ENCODE measurements at regions not wholly inside any gene's neighbourhood (a gene's known extent, or its start where the extent isn't known, plus 50 kb on each side); places are given as distances from the start of the nearest gene placed in this dataset.
"Not testable (repeated sequence)": the region's sequence is repeated elsewhere in the genome, so short reads cannot be mapped to it uniquely, and the experiment has no call there.

DNA sequence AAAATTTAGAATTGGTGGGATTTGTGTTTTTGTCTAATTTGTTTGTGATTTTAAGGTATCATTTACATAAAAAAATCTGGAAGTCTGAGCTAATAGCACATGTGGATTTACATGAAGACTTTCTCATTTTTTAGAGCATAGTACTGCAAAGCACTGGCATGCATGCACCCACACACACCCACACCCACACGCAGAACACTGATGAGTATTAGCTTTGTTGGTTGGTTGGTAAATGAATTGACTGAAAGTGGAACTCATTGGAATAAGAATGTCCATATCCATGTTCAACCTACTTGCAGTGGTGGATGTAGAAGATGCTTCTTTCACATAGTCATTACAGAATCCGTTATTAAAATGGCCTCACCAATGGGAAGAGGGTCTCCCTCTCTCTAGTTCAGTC, 475.8 kb downstream of the PLCL1 start:
- Mint-ChIP-seq H3K36me3 (no peaks in the 10 kb centered on the region), H3K4me1 (no peaks in the 10 kb centered on the region), H3K9me3 (no peaks in the 10 kb centered on the region), H3K27me3 (peaks cover 17% of the 10 kb centered on the region), H3K27ac (no peak overlapping the region), H3K4me3 (no peak overlapping the region)
- ATAC-seq = no peak

DNA sequence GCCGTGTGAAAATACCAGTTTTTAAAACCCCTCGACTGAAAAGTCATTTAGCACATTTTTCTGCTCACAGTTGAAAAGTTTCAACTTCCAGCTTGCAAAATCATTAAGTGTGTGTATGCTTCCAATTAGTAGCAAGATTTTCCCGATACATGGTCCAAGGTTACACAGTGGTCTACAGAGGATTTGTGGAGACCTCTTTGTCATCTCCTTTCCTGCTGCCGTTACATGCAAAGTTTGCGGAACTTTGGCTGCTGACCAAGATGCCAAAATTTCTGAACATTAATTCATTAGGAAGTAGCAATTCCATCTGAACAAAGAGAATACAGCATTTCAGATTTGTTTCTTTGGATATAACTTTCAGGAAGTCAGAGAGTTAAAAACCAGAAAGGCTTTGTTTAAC, 474.6 kb downstream of the PLCL1 start:
- H3K4me3 Mint-ChIP-seq = no peak overlapping the region
- no peaks in the 10 kb centered on the region for H3K9me3 Mint-ChIP-seq
- H3K4me1 Mint-ChIP-seq = no peaks in the 10 kb centered on the region
- no peak for ATAC-seq
- no peaks in the 10 kb centered on the region for H3K36me3 Mint-ChIP-seq
- peaks cover 17% of the 10 kb centered on the region for H3K27me3 Mint-ChIP-seq
- no peak overlapping the region for H3K27ac Mint-ChIP-seq

DNA sequence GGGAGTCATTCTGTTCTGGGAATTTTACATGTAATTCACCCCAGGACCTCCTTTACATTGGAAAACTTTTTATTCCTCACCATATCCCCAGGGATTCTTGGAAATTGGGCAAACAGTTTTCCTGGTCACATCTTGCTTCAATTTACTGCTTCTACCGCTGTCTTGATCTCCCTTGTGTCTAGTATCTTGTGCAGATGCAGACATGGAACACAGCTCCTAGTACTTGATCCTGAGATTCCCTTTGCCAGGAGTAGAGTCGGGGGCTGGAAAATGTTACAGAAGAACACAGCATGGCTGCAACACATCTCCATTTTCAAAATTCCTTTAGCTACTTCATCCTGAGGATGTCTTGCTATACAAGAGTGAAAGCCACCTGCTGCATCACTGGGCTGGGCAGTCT, 472.8 kb downstream of the PLCL1 start:
- Mint-ChIP-seq H3K4me1 (no peaks in the 10 kb centered on the region), H3K4me3 (no peak overlapping the region), H3K9me3 (no peaks in the 10 kb centered on the region), H3K36me3 (no peaks in the 10 kb centered on the region), H3K27ac (no peak overlapping the region), H3K27me3 (peaks cover 15% of the 10 kb centered on the region)
- no peak for ATAC-seq

GRCh38 chr2:198273660-198274059, 469.3 kb downstream of the PLCL1 start:
- Mint-ChIP-seq H3K36me3 (no peaks in the 10 kb centered on the region), H3K9me3 (no peaks in the 10 kb centered on the region), H3K4me3 (no peak overlapping the region), H3K27ac (no peak overlapping the region), H3K4me1 (no peaks in the 10 kb centered on the region), H3K27me3 (no peaks in the 10 kb centered on the region)
- ATAC-seq = no peak

DNA sequence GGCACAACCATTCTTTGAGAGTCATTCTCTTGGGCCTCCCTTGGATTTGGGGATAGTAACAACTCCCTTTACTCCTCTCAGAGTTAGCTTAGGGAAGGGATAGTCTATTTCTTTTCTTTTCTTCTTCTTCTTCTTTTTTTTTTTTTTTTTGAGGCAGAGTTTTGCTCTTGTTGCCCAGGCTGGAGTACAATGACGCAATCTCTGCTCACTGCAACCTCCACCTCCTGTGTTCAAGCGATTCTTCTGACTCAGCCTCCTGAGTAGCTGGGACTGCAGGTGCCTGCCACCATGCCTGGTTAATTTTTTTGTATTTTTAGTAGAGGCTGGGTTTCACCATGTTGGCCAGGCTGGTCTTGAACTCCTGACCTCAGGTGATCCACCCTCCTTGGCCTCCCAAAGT, 465.8 kb downstream of the PLCL1 start:
- ATAC-seq, H3K9me3 Mint-ChIP-seq, H3K4me3 Mint-ChIP-seq, H3K27me3 Mint-ChIP-seq, H3K36me3 Mint-ChIP-seq, H3K4me1 Mint-ChIP-seq, H3K27ac Mint-ChIP-seq: not testable (repeated sequence)

- ATAC-seq = no peak
- H3K4me3 Mint-ChIP-seq = no peak overlapping the region
- H3K27ac Mint-ChIP-seq = no peak overlapping the region
- no peaks in the 10 kb centered on the region for H3K9me3 Mint-ChIP-seq
- H3K4me1 Mint-ChIP-seq = no peaks in the 10 kb centered on the region
- H3K36me3 Mint-ChIP-seq = no peaks in the 10 kb centered on the region
- H3K27me3 Mint-ChIP-seq = no peaks in the 10 kb centered on the region
These were observed 464.1 kb downstream of the PLCL1 start for GRCh38 chr2:198268519-198268918.

GRCh38 chr2:198259496-198259895, 455.1 kb downstream of the PLCL1 start:
- no peaks in the 10 kb centered on the region for H3K36me3 Mint-ChIP-seq
- peaks cover 12% of the 10 kb centered on the region for H3K27me3 Mint-ChIP-seq
- H3K9me3 Mint-ChIP-seq = no peaks in the 10 kb centered on the region
- H3K4me3 Mint-ChIP-seq = no peak overlapping the region
- no peaks in the 10 kb centered on the region for H3K4me1 Mint-ChIP-seq
- no peak overlapping the region for H3K27ac Mint-ChIP-seq
- no peak for ATAC-seq

- no peak overlapping the region for H3K27ac Mint-ChIP-seq
These were observed 450.2 kb downstream of the PLCL1 start for GRCh38 chr2:198254536-198255090.

GRCh38 chr2:198253995-198254394, 449.6 kb downstream of the PLCL1 start:
- no peak overlapping the region for H3K4me3 Mint-ChIP-seq
- H3K27ac Mint-ChIP-seq = no peak overlapping the region
- ATAC-seq = no peak
- no peaks in the 10 kb centered on the region for H3K9me3 Mint-ChIP-seq
- no peaks in the 10 kb centered on the region for H3K27me3 Mint-ChIP-seq
- no peaks in the 10 kb centered on the region for H3K36me3 Mint-ChIP-seq
- no peaks in the 10 kb centered on the region for H3K4me1 Mint-ChIP-seq

More at GRCh38 chr2:198254536-198255090, 450.2 kb downstream of the PLCL1 start:
- no peak for ATAC-seq
- H3K9me3 Mint-ChIP-seq = no peaks in the 10 kb centered on the region
- H3K27me3 Mint-ChIP-seq = no peaks in the 10 kb centered on the region
- H3K4me1 Mint-ChIP-seq = no peaks in the 10 kb centered on the region
- no peak overlapping the region for H3K4me3 Mint-ChIP-seq
- no peaks in the 10 kb centered on the region for H3K36me3 Mint-ChIP-seq

GRCh38 chr2:198252472-198252871, 448.1 kb downstream of the PLCL1 start:
- Mint-ChIP-seq H3K27me3 (no peaks in the 10 kb centered on the region), H3K27ac (no peak overlapping the region), H3K9me3 (no peaks in the 10 kb centered on the region), H3K4me1 (no peaks in the 10 kb centered on the region), H3K4me3 (no peak overlapping the region), H3K36me3 (no peaks in the 10 kb centered on the region)
- no peak for ATAC-seq

DNA sequence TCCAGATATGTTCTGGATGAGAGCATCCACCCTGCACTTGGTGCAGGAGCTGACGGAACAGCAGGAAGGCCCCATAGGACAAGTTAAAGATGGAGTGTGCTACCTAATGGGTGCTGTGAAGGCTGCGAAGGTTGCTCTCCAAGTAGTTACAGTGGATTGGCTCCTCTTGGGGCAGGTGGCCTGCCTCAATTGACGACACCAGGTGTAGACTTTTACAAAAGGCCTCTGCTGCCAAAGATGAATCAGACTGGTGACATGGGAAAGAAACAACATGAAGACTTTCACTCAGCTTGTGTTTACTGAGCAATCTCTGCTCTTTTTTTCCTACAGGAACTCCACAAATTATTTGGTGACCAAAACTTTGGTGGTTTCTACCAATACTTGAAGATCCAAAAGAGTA, 437.7 kb downstream of the PLCL1 start:
- Mint-ChIP-seq H3K27ac (no peak overlapping the region), H3K4me3 (no peak overlapping the region), H3K27me3 (no peaks in the 10 kb centered on the region), H3K36me3 (no peaks in the 10 kb centered on the region), H3K4me1 (no peaks in the 10 kb centered on the region), H3K9me3 (no peaks in the 10 kb centered on the region)
- ATAC-seq = no peak

GRCh38 chr2:198238429-198238828, 434.0 kb downstream of the PLCL1 start:
- Mint-ChIP-seq H3K4me3 (no peak overlapping the region), H3K36me3 (no peaks in the 10 kb centered on the region), H3K27me3 (peaks cover 10% of the 10 kb centered on the region), H3K4me1 (no peaks in the 10 kb centered on the region), H3K27ac (no peak overlapping the region), H3K9me3 (no peaks in the 10 kb centered on the region)
- no peak for ATAC-seq

- H3K9me3 Mint-ChIP-seq = no peaks in the 10 kb centered on the region
- no peak overlapping the region for H3K27ac Mint-ChIP-seq
- no peak overlapping the region for H3K4me3 Mint-ChIP-seq
- H3K27me3 Mint-ChIP-seq = peaks cover 10% of the 10 kb centered on the region
- no peaks in the 10 kb centered on the region for H3K36me3 Mint-ChIP-seq
- ATAC-seq = no peak
- H3K4me1 Mint-ChIP-seq = no peaks in the 10 kb centered on the region
These were observed 431.9 kb downstream of the PLCL1 start for GRCh38 chr2:198236338-198236737.

- H3K36me3 Mint-ChIP-seq = no peaks in the 10 kb centered on the region
- H3K27me3 Mint-ChIP-seq = peaks cover 10% of the 10 kb centered on the region
- ATAC-seq = no peak
- H3K9me3 Mint-ChIP-seq = no peaks in the 10 kb centered on the region
- H3K4me3 Mint-ChIP-seq = no peak overlapping the region
- H3K27ac Mint-ChIP-seq = no peak overlapping the region
- no peaks in the 10 kb centered on the region for H3K4me1 Mint-ChIP-seq
These were observed 427.9 kb downstream of the PLCL1 start for GRCh38 chr2:198232281-198232680.

DNA sequence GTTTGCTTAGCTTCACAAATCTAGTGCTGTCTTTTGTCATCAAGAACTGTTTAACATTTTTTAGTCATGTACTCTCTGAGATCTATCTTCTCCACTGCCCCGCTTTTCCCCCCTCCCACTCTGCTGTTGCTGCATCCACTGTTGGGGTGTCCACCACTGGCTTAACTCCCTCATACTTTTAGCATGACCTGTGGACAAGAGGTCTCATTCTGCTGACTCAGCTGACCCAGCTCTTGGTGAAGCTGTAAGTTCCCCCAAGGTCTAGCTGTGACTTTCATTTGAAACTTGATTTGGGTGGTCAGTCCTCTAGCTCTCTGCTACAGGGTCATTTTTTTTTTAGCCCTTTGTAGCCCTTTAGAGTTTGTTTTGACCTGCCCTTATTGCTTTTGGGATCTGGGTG, 427.2 kb downstream of the PLCL1 start:
- Mint-ChIP-seq H3K4me3 (no peak overlapping the region), H3K27ac (no peak overlapping the region), H3K36me3 (no peaks in the 10 kb centered on the region), H3K9me3 (no peaks in the 10 kb centered on the region), H3K4me1 (no peaks in the 10 kb centered on the region), H3K27me3 (peaks cover 10% of the 10 kb centered on the region)
- no peak for ATAC-seq

GRCh38 chr2:198220763-198221610, 416.6 kb downstream of the PLCL1 start:
- Mint-ChIP-seq H3K27ac (no peak overlapping the region), H3K36me3 (no peaks in the 10 kb centered on the region), H3K9me3 (no peaks in the 10 kb centered on the region), H3K27me3 (no peaks in the 10 kb centered on the region), H3K4me3 (no peak overlapping the region), H3K4me1 (no peaks in the 10 kb centered on the region)
- ATAC-seq = no peak

All from stimulated activated memory B cell treated with anti-CD40 and anti-IgM and Interleukin-4, amounts not matched to agents 10 μg/mL and 1 μg/mL and 100 μg/mL, for 72 hours (primary cell).